Fibroblast of upper back skin (primary cell): ENCODE measurements at regions not wholly inside any gene's neighbourhood (a gene's known extent, or its start where the extent isn't known, plus 50 kb on each side); places are given as distances from the start of the nearest gene placed in this dataset.
"Not testable (repeated sequence)": the region's sequence is repeated elsewhere in the genome, so short reads cannot be mapped to it uniquely, and the experiment has no call there.

Experiments used
- DNase-seq: peaks from one replicate; pipeline ENCODE4 v3.0.0-alpha.2; 2013

- no peak for DNase-seq
Observed at GRCh38 chrX:118216087-118216486, 99.5 kb upstream of the KLHL13 start.

- DNase-seq = no peak
Observed at GRCh38 chrX:118216509-118216908, 99.9 kb upstream of the KLHL13 start.

- DNase-seq = no peak
Observed at GRCh38 chrX:118218079-118218478, 101.5 kb upstream of the KLHL13 start.

- DNase-seq = no peak
Observed at GRCh38 chrX:118218940-118219339, 102.3 kb upstream of the KLHL13 start.

- DNase-seq = no peak
Observed at GRCh38 chrX:118219866-118220265, 103.3 kb upstream of the KLHL13 start.

- DNase-seq = no peak
Observed at GRCh38 chrX:118220509-118220908, 103.9 kb upstream of the KLHL13 start.

- DNase-seq = no peak
Observed at GRCh38 chrX:118221270-118221669, 104.7 kb upstream of the KLHL13 start.

- DNase-seq = no peak
Observed at GRCh38 chrX:118221733-118222132, 105.1 kb upstream of the KLHL13 start.

GRCh38 chrX:118222421-118222820 is 105.8 kb upstream of the KLHL13 start:
- DNase-seq = no peak

- no peak for DNase-seq
Observed at GRCh38 chrX:118225711-118226428, 109.3 kb upstream of the KLHL13 start.

GRCh38 chrX:118228041-118228440 is 111.4 kb upstream of the KLHL13 start:
- peak; percentile 25 for DNase-seq

GRCh38 chrX:118228456-118228855 is 111.8 kb upstream of the KLHL13 start:
- no peak for DNase-seq

GRCh38 chrX:118231464-118231863 is 114.4 kb upstream of the WDR44 start:
- peak; percentile 42 for DNase-seq

- DNase-seq = no peak
Observed at GRCh38 chrX:118239178-118239870, 106.6 kb upstream of the WDR44 start.

- no peak for DNase-seq
Observed at GRCh38 chrX:118239913-118240698, 105.8 kb upstream of the WDR44 start.

- DNase-seq = not testable (repeated sequence)
Observed at GRCh38 chrX:118246961-118247360, 98.9 kb upstream of the WDR44 start.

- no peak for DNase-seq
Observed at GRCh38 chrX:118249146-118249545, 96.8 kb upstream of the WDR44 start.

GRCh38 chrX:118250445-118250844 is 95.5 kb upstream of the WDR44 start:
- no peak for DNase-seq

- DNase-seq = no peak
Observed at GRCh38 chrX:118251271-118251670, 94.6 kb upstream of the WDR44 start.

GRCh38 chrX:118252967-118253366 is 92.9 kb upstream of the WDR44 start:
- no peak for DNase-seq

GRCh38 chrX:118254611-118255010 is 91.3 kb upstream of the WDR44 start:
- peak; percentile 25 for DNase-seq

- no peak for DNase-seq
Observed at GRCh38 chrX:118255921-118256320, 90.0 kb upstream of the WDR44 start.

GRCh38 chrX:118257781-118258180 is 88.1 kb upstream of the WDR44 start:
- no peak for DNase-seq

- DNase-seq = no peak
Observed at GRCh38 chrX:118259213-118259612, 86.7 kb upstream of the WDR44 start.
